ENCODE measurements at regions not wholly inside any gene's neighbourhood (a gene's known extent, or its start where the extent isn't known, plus 50 kb on each side); places are given as distances from the start of the nearest gene placed in this dataset.

- no peaks in the 10 kb centered on the region for H3K27me3 ChIP-seq (ENCODE audit: insufficient read depth, low read depth, severe bottlenecking)
- no peaks in the 10 kb centered on the region for H3K36me3 ChIP-seq
- H3K27ac ChIP-seq = no peak overlapping the region
- no peak for DNase-seq
- no peak overlapping the region for H3K4me3 ChIP-seq (ENCODE audit: low read depth, low read length)
- no peaks in the 10 kb centered on the region for H3K9me3 ChIP-seq (ENCODE audit: severe bottlenecking)
- no peak for TF ChIP-seq CTCF (IDR thresholded peaks at IDR 0.05; ENCODE audit: low read depth, low read length)
These were observed 143.2 kb upstream of the EEA1 start for GRCh38 chr12:93072340-93072739.

GRCh38 chr12:93073324-93073723 lies 144.2 kb upstream of the EEA1 start:
- H3K36me3 ChIP-seq = no peaks in the 10 kb centered on the region
- no peak for TF ChIP-seq CTCF (IDR thresholded peaks at IDR 0.05; ENCODE audit: low read depth, low read length)

DNA sequence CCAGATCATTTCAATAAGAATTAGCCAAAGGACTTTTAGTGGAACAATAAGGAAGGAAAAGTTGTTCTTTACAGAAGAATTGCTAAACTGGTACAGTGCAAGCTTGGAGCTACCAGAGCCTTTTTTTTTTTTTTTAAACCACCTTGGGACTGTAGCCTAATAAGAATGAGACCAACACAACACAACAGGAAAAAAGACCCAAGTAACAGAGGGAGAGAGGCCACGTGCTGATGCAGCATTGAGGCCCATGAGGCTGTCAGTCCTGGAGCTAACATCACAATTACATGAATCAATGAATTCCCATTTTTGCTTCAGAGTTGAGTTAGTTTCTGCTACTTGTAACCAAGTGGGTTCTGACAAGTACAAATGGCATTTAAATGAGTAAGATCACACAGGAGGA lies 149.0 kb upstream of the EEA1 start:
- no peak for DNase-seq
- TF ChIP-seq CTCF (IDR thresholded peaks at IDR 0.05; ENCODE audit: low read depth, low read length) = no peak

More at GRCh38 chr12:93073324-93073723, 144.2 kb upstream of the EEA1 start:
- Histone ChIP-seq H3K4me3 (ENCODE audit: low read depth, low read length) (no peak overlapping the region), H3K27ac (no peak overlapping the region), H3K9me3 (ENCODE audit: severe bottlenecking) (no peaks in the 10 kb centered on the region), H3K27me3 (ENCODE audit: insufficient read depth, low read depth, severe bottlenecking) (no peaks in the 10 kb centered on the region)
- DNase-seq = no peak

DNA sequence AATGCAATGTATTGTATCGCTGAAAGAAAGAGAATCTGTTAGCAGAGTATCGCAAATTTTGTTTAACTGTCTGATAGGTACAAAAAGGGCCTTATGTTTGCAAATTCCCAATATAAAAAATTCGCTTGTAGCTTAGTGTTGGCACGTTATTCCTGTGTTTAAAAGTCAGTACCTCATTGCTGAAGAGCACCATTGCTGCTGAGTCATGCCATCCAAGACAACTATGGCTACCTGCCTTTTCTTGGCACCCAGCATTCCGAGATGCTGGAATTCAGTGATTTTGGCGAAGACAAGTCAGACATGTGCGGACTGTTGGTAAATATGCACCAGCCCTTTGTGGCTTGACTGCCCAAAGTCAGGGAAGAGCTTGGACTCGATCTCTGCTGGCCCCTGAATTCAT lies 149.5 kb upstream of the EEA1 start:
- no peaks in the 10 kb centered on the region for H3K27me3 ChIP-seq (ENCODE audit: insufficient read depth, low read depth, severe bottlenecking)
- H3K36me3 ChIP-seq = no peaks in the 10 kb centered on the region
- TF ChIP-seq CTCF (IDR thresholded peaks at IDR 0.05; ENCODE audit: low read depth, low read length) = no peak
- no peaks in the 10 kb centered on the region for H3K9me3 ChIP-seq (ENCODE audit: severe bottlenecking)
- no peak for DNase-seq
- H3K4me3 ChIP-seq (ENCODE audit: low read depth, low read length) = no peak overlapping the region
- H3K27ac ChIP-seq = no peak overlapping the region

More for the DNA sequence above, 149.0 kb upstream of the EEA1 start:
- no peaks in the 10 kb centered on the region for H3K9me3 ChIP-seq (ENCODE audit: severe bottlenecking)
- no peaks in the 10 kb centered on the region for H3K27me3 ChIP-seq (ENCODE audit: insufficient read depth, low read depth, severe bottlenecking)
- no peak overlapping the region for H3K4me3 ChIP-seq (ENCODE audit: low read depth, low read length)
- no peak overlapping the region for H3K27ac ChIP-seq
- H3K36me3 ChIP-seq = no peaks in the 10 kb centered on the region

GRCh38 chr12:93079271-93079670 lies 150.2 kb upstream of the EEA1 start:
- no peak overlapping the region for H3K4me3 ChIP-seq (ENCODE audit: low read depth, low read length)
- no peak for DNase-seq

More at GRCh38 chr12:93079271-93079670, 150.2 kb upstream of the EEA1 start:
- H3K36me3 ChIP-seq = no peaks in the 10 kb centered on the region
- no peak for TF ChIP-seq CTCF (IDR thresholded peaks at IDR 0.05; ENCODE audit: low read depth, low read length)
- H3K9me3 ChIP-seq (ENCODE audit: severe bottlenecking) = no peaks in the 10 kb centered on the region
- H3K27me3 ChIP-seq (ENCODE audit: insufficient read depth, low read depth, severe bottlenecking) = no peaks in the 10 kb centered on the region
- H3K27ac ChIP-seq = no peak overlapping the region

Data from WERI-Rb-1 (cell line).